DMS 273 (cell line): ENCODE measurements at regions not wholly inside any gene's neighbourhood (a gene's known extent, or its start where the extent isn't known, plus 50 kb on each side); places are given as distances from the start of the nearest gene placed in this dataset.

Experiments used
- DNase-seq: peaks from one replicate; lab custom pipeline; 2025; ENCODE audit not compliant: unreplicated experiment; lab: John Stamatoyannopoulos, UW

- DNase-seq = no peak
These were observed 157.6 kb downstream of the SLC35B3 start for GRCh38 chr6:8277769-8278168.

- DNase-seq = no peak
These were observed 159.2 kb downstream of the SLC35B3 start for GRCh38 chr6:8276148-8276547.

- no peak for DNase-seq
These were observed 159.7 kb downstream of the SLC35B3 start for GRCh38 chr6:8275667-8276066.

GRCh38 chr6:8274226-8274625 lies 161.1 kb downstream of the SLC35B3 start:
- no peak for DNase-seq

GRCh38 chr6:8269872-8270454 lies 165.4 kb downstream of the SLC35B3 start:
- DNase-seq = no peak

GRCh38 chr6:8269094-8269493 lies 166.3 kb downstream of the SLC35B3 start:
- DNase-seq = no peak

- DNase-seq = no peak
These were observed 166.3 kb upstream of the EEF1E1 start for GRCh38 chr6:8268606-8269005.

- no peak for DNase-seq
These were observed 165.8 kb upstream of the EEF1E1 start for GRCh38 chr6:8268156-8268555.

GRCh38 chr6:8260610-8261009 lies 158.3 kb upstream of the EEF1E1 start:
- DNase-seq = no peak

- DNase-seq = no peak
These were observed 144.1 kb upstream of the EEF1E1 start for GRCh38 chr6:8246403-8246802.

- DNase-seq = no peak
These were observed 143.4 kb upstream of the EEF1E1 start for GRCh38 chr6:8245726-8246125.

GRCh38 chr6:8243475-8243874 lies 141.1 kb upstream of the EEF1E1 start:
- no peak for DNase-seq

- DNase-seq = no peak
These were observed 140.5 kb upstream of the EEF1E1 start for GRCh38 chr6:8242885-8243284.

GRCh38 chr6:8240301-8240700 lies 138.0 kb upstream of the EEF1E1 start:
- no peak for DNase-seq

- no peak for DNase-seq
These were observed 136.7 kb upstream of the EEF1E1 start for GRCh38 chr6:8238773-8239683.

GRCh38 chr6:8237668-8238067 lies 135.3 kb upstream of the EEF1E1 start:
- no peak for DNase-seq

GRCh38 chr6:8236956-8237355 lies 134.6 kb upstream of the EEF1E1 start:
- DNase-seq = no peak

GRCh38 chr6:8234321-8234720 lies 132.0 kb upstream of the EEF1E1 start:
- no peak for DNase-seq

- no peak for DNase-seq
These were observed 129.6 kb upstream of the EEF1E1 start for GRCh38 chr6:8231956-8232355.

- no peak for DNase-seq
These were observed 127.8 kb upstream of the EEF1E1 start for GRCh38 chr6:8229915-8230756.

- no peak for DNase-seq
These were observed 122.8 kb upstream of the EEF1E1 start for GRCh38 chr6:8225113-8225512.

GRCh38 chr6:8223678-8224077 lies 121.3 kb upstream of the EEF1E1 start:
- no peak for DNase-seq
